Activated B cell treated with CpG ODN at 0.5 μM for 24 hours (primary cell): ENCODE measurements at regions not wholly inside any gene's neighbourhood (a gene's known extent, or its start where the extent isn't known, plus 50 kb on each side); places are given as distances from the start of the nearest gene placed in this dataset.

ENCODE experiments used
- ATAC-seq: fragments of 200-7000 bp; cut with Tn5 transposase; one replicate; pipeline ENCODE4 v1.10.0; 2021; ENCODE audit warnings: low read depth, mild to moderate bottlenecking, moderate library complexity
- CTCF ChIA-PET: fragments of 350-600 bp; sonication (Branson Sonifier 250); formaldehyde crosslinking; loops from one replicate; lab custom pipeline; 2021; ENCODE audit warnings: antibody characterized with exemption; lab: Charles Lee
- POLR2A ChIA-PET: fragments of 350-600 bp; sonication (Branson Sonifier 250); formaldehyde crosslinking; loops from one replicate; lab custom pipeline; 2021; ENCODE audit warnings: antibody characterized with exemption; lab: Charles Lee
- DNase-seq: peaks from one replicate; pipeline ENCODE4 v3.0.0; 2022
- H3K27ac Mint-ChIP-seq: one replicate; pipeline ENCODE4 v1.8.0; 2020; ENCODE audit warnings: mixed read lengths
- H3K27me3 Mint-ChIP-seq: one replicate; pipeline ENCODE4 v1.8.0; 2021; ENCODE audit warnings: mixed read lengths
- H3K36me3 Mint-ChIP-seq: one replicate; pipeline ENCODE4 v1.8.0; 2021; ENCODE audit warnings: low read depth, mixed read lengths
- H3K4me1 Mint-ChIP-seq: one replicate; pipeline ENCODE4 v1.8.0; 2021; ENCODE audit warnings: mixed read lengths
- H3K4me3 Mint-ChIP-seq: one replicate; pipeline ENCODE4 v1.8.0; 2020; ENCODE audit warnings: mild to moderate bottlenecking, mixed read lengths
- H3K9me3 Mint-ChIP-seq: one replicate; pipeline ENCODE4 v1.8.0; 2020; ENCODE audit warnings: mixed read lengths
- CTCF ChIP-seq: fragments of 200-600 bp; IDR thresholded peaks from one replicate; pipeline ENCODE4 v1.8.0; 2022; ENCODE audit warnings: antibody characterized with exemption, mild to moderate bottlenecking
- intact Hi-C: fragments of 100-400 bp; cut with micrococcal nuclease; formaldehyde crosslinking; loops from one replicate; pipeline ENCODE4 v1.15.1; 2024

- ATAC-seq (no peak), DNase-seq (no peak)
- Mint-ChIP-seq H3K36me3 (no peaks in the 10 kb centered on the region), H3K4me3 (no peak overlapping the region), H3K9me3 (no peaks in the 10 kb centered on the region), H3K4me1 (peaks cover 7% of the 10 kb centered on the region), H3K27ac (no peak overlapping the region), H3K27me3 (peaks cover 24% of the 10 kb centered on the region)
- intact Hi-C loops = no loop called here
- CTCF ChIA-PET = no interaction called here
- no peak for TF ChIP-seq CTCF
- POLR2A ChIA-PET = no interaction called here
These were observed 112.7 kb upstream of the EGLN3 start for GRCh38 chr14:34063470-34064164.

- CTCF ChIA-PET = no interaction called here
- intact Hi-C loops = no loop called here
- Mint-ChIP-seq H3K27ac (no peak overlapping the region), H3K27me3 (peaks cover 24% of the 10 kb centered on the region), H3K9me3 (no peaks in the 10 kb centered on the region), H3K4me1 (peaks cover 7% of the 10 kb centered on the region), H3K4me3 (no peak overlapping the region), H3K36me3 (no peaks in the 10 kb centered on the region)
- POLR2A ChIA-PET = no interaction called here
- no peak for TF ChIP-seq CTCF
- DNase-seq (no peak), ATAC-seq (no peak)
These were observed 112.2 kb upstream of the EGLN3 start for GRCh38 chr14:34063042-34063441.

GRCh38 chr14:34062353-34062973 lies 111.6 kb upstream of the EGLN3 start:
- no peak for ATAC-seq
- CTCF ChIA-PET = no interaction called here
- peaks cover 7% of the 10 kb centered on the region for H3K4me1 Mint-ChIP-seq

GRCh38 chr14:34060651-34060999 lies 109.8 kb upstream of the EGLN3 start:
- intact Hi-C loops = no loop called here
- ATAC-seq (no peak), DNase-seq (no peak)
- no peak for TF ChIP-seq CTCF
- Mint-ChIP-seq H3K27ac (no peak overlapping the region), H3K27me3 (peaks cover 24% of the 10 kb centered on the region), H3K36me3 (no peaks in the 10 kb centered on the region), H3K4me1 (peaks cover 7% of the 10 kb centered on the region), H3K4me3 (peak overlapping the region; percentile 83), H3K9me3 (no peaks in the 10 kb centered on the region)
- CTCF ChIA-PET = no interaction called here
- POLR2A ChIA-PET = no interaction called here

More at GRCh38 chr14:34062353-34062973, 111.6 kb upstream of the EGLN3 start:
- Mint-ChIP-seq H3K36me3 (no peaks in the 10 kb centered on the region), H3K9me3 (no peaks in the 10 kb centered on the region), H3K4me3 (no peak overlapping the region), H3K27ac (no peak overlapping the region), H3K27me3 (peaks cover 24% of the 10 kb centered on the region)
- DNase-seq = no peak
- POLR2A ChIA-PET = interaction anchor here (0.6 kb wide), 1 partner anchor 1230 kb away, joined by 4 read pairs; the partner anchor contains the start of gene PSMA6
- intact Hi-C loops = no loop called here
- no peak for TF ChIP-seq CTCF

- Mint-ChIP-seq H3K9me3 (no peaks in the 10 kb centered on the region), H3K36me3 (no peaks in the 10 kb centered on the region), H3K27ac (no peak overlapping the region), H3K4me3 (peak overlapping the region; percentile 83), H3K27me3 (peaks cover 24% of the 10 kb centered on the region), H3K4me1 (peaks cover 7% of the 10 kb centered on the region)
- ATAC-seq (peak; percentile 61), DNase-seq (peak; percentile 20)
- POLR2A ChIA-PET = no interaction called here
- intact Hi-C loops = no loop called here
- no peak for TF ChIP-seq CTCF
- CTCF ChIA-PET = no interaction called here
These were observed 109.2 kb upstream of the EGLN3 start for GRCh38 chr14:34059925-34060650.
